LoVo (cell line): ENCODE measurements at regions not wholly inside any gene's neighbourhood (a gene's known extent, or its start where the extent isn't known, plus 50 kb on each side); places are given as distances from the start of the nearest gene placed in this dataset.
"Not testable (repeated sequence)": the region's sequence is repeated elsewhere in the genome, so short reads cannot be mapped to it uniquely, and the experiment has no call there.

ENCODE experiments used
- DNase-seq: peaks from one replicate; pipeline ENCODE4 v3.0.0-alpha.2; 2016; ENCODE audit warnings: low spot score

DNA sequence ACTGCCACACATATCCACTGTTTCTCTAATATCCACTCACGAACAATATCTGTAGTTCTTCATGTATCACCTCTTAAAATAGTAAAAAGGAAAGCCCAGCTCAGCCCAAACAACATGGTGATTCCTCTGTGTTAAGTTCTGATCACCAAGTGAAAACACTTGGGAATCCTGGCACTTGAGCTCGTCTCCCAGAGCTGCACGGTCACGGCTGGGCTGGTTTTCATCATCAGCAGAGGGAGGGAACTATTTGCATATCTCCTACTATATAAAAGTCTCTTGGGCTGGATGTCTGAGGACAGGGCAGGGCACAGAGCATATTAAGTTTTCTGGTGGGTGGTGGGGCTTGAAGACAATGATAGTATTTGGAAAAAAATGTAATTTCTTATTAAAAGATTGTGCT is 870.6 kb downstream of the TMEM121 start:
- no peak for DNase-seq

DNA sequence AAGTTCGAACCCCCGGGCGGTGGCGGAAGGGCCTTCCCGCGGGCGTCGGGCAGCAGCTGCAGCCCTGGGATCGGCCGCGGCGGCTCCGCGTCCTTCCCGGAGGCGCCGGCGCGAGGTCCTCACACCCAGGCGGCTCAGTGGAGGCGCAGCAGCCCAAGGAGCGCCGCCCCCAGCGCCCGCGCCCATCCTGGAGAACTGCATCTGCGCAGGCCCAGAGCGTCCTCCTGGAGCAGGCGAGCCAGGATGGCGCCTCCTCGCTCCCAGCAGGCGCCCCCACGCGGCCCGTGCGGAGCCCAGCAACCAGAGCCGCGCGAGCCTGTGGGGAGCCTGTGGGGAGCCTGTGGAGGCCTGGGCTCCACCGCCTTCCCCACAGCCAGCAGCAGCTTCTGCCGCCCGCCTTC is 872.5 kb downstream of the TMEM121 start:
- not testable (repeated sequence) for DNase-seq

DNA sequence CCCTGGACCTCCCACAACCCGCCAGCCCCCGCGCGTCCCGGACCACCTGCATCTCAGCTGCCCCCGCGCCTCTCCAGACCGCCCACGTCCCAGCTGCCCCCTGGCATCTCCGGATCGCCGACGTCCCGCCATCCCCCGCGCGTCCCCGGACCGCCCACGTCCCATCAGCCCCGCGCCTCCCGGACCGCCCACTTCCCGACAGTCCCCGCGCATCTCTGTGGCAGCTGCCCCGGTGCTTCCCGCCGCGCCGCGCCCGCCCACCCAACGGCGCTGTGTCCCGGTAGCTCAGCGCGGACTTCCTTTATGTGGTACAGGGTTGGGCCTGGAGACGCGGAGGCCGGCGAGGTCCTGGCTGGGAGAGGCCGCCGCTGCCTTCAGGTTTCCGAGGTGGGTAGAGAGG is 874.9 kb downstream of the TMEM121 start:
- DNase-seq, result not testable (repeated sequence)

DNA sequence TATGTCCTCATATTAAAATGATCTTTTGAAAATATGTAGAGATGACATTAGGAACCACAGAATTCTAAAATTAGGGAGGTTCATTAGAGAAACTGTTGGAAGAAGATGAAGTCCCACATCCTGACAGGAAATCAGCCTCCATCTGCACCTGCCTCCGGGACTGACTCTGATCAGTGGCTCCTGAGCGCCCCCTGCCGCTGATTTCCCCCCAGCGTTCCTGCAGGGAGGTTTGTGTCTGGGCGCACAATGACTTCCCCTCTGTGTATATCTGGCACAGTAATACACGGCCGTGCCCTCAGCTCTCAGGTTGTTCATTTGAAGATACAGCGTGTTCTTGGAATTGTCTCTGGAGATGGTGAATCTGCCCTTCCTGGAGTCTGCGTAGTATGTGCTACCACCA is 883.8 kb downstream of the TMEM121 start:
- DNase-seq, result not testable (repeated sequence)

DNA sequence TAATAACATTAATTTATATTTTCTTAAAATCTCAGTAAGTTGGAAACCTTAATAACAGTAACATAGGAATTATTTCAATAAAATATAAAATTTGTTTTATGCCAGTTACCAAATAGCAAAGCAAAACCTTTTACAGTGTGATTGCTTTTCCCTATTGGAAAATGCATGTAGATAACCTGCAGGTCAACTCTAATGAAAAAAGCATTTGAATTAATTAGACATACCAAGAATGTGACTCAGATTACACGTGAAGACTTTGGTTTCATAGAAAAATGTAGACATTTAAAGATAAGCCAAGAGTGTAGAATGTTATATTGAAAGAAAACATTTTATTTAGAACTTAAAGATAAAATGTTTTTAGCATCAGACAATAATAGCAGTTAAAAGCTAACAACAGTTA is 888.1 kb downstream of the TMEM121 start:
- no peak for DNase-seq

DNA sequence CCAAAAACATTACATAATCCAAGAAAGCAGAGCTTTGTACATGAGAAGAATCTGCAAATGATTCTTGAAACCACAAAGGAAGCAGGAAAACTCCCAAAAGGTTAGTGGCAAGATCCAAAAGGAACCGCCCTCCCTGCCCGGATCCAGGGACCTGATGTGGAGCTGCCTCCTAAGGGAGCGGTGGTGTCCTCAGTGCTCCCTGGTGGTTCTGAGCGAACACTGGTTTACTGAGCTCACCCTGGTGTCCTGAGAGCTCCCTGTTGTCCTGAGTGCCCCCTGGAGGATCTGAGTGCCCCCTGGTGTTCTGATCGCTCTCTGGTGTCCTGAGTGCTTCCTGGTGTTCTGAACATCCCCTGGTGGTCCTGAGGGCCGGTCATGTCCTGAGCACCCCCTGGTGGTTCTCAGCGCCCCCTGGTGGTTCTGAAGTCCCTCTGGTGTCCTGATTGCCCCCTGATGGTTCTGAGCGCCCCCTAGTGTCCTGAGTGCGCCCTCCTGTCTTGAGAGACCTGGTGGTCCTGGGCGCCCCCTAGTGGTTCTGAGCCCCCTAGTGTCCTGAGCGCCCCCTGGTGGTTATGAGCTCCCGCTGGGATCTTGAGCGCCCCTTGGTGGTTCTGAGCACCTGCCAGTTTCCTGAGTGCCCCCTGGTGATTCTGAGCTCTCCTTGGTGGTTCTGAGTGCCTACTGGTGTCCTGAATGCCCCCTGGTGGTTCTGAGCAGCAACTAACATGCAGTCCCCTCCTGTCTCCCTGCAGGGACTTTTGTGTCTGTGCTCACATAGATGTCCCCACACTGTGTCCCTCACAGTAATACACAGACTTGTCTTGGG is 891.1 kb downstream of the TMEM121 start:
- no peak for DNase-seq

DNA sequence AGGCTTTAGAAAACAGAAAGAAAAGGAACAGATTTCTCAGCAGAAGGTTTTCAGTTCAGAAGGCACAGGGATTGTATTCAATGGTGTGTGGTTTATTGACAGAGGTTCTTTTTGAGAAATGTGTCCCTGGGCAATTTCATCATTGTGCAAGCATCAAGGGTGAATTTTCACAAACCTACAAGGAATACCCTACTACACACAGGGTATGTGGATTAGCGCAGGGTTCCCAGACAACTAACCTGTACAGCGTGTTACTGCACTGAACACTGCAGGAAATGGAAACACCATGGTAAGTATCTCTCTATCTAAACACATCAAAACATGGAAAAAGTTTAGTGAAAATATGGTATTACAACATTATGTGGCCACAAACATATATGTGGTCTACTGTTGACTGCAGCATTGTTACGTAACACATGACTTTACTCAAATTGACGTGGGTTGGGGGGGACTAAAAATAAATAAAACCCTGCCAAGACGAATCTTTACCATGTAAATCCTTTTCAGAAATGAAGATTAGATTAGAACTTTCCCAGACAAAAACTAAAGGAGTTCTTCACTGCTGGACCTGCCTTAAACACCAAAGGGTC is 893.1 kb downstream of the TMEM121 start:
- no peak for DNase-seq

DNA sequence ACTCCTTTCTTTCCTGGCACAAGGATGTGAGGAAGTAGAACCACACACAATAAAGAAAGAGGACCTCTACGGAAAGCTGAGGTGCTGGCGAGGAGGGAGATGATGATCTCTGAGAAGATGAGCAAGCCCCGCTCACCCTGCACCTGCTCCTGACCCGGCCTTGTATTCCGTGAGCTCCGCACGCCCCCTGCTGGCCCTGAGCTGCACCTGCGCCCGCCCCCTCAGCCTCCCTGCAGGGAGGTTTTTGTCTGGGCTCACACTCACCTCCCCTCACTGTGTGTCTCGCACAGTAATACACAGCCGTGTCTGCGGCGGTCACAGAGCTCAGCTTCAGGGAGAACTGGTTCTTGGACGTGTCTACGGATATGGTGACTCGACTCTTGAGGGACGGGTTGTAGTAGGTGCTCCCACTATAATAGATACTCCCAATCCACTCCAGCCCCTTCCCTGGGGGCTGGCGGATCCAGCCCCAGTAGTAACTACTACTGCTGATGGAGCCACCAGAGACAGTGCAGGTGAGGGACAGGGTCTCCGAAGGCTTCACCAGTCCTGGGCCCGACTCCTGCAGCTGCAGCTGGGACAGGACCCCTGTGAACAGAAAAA is 895.1 kb downstream of the TMEM121 start:
- DNase-seq, result peak; percentile 57

DNA sequence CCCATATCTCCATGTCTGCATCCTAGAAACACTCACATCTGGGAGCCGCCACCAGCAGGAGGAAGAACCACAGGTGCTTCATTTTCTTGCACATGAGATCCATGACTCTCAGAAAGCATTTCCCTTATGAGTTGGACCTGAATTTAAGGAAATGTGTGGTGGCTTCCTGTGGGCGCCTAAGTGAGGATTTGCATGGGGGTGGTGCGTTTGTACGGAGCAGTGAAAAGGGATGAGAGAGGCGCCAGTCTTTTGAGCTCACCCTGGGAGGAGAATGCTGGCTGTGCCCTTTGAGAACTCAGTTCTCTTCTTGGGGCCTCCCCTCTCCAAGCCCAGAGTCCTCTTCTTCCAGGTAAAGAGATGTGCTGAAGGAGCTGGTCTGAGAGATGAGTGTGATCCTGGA is 895.7 kb downstream of the TMEM121 start:
- DNase-seq, result no peak

DNA sequence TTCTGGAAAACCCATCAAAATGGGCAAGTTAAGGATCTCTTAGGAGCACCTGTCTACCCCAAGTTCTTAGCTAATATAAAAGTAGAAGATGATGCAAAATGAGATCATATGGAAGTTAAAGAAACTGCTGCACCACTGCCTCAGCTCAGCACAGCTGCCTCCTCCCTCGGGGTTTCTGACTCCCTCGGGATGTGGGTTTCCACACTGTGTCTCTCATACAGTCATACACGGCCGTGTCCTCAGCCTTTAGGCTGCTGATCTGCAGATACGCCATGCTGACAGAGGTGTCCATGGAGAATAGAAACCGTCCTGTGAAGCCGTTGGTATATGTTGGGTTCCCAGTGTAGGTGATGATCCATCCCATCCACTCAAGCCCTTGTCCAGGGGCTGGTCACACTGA is 898.8 kb downstream of the TMEM121 start:
- DNase-seq, result not testable (repeated sequence)

DNA sequence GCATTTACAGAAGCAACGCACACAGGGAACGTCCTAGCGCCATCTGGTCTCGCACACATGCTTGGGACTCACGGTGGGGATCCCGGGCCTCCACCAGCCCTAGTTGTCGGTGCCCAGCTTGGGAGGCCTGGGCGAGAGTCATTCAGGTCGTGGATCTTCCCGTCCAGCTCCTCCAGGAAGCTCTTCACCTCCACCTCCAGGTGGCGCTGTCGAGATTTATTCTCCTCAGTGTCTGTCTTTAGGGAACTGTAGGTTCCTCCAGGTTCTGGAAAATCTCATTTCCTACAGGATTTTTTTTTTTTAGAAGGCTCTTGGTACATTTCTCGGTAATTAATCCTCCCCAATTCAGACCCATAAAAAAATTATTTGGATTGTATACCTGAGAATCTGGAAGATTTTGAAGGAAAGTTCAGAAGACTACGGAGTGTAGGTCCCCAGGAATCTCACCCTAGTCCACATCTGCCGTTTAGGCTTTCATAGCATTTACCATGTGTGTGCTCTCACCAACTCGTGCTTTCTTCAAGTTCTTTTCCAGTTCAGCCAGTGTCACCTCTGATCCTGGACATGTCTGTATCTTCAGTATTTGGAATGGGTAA is 910.0 kb downstream of the TMEM121 start:
- peak; percentile 56 for DNase-seq

DNA sequence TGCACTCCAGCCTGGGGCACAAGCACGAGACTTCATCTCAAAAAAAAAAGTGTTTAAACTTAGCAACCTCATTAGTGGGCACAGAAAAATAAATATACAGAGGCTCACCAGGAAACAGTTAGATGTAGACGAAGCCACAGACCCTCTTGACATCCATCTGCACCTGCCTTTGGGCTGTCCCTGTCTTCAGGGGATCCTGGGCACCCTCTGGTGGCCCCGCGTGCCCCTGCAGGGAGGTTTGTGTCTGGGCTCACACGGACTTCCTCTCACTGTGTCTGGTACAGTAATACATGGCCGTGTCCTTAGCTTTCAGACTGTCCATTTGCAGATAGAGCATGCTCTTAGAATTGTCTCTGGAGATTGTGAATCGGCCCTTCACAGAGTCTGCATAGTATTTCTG is 916.5 kb downstream of the TMEM121 start:
- DNase-seq, result peak; percentile 5

DNA sequence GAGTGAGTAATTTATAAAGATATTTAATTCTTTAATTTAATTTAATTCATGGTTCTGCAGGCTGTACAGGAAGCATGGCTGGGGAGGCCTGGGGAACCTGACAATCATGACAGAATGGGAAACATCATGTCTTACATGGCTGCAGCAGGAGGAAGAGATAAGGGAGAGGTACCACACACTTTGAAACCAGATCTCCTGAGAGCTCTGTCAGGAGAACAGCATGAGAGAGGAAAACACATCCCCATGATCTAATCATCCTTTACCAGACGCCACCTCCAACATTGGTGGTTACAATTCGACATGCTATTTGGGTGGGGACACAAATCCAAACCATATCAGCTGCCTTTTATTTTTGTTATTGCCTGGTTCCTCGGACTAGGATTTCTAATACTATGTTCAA is 928.6 kb downstream of the TMEM121 start:
- DNase-seq, result no peak

DNA sequence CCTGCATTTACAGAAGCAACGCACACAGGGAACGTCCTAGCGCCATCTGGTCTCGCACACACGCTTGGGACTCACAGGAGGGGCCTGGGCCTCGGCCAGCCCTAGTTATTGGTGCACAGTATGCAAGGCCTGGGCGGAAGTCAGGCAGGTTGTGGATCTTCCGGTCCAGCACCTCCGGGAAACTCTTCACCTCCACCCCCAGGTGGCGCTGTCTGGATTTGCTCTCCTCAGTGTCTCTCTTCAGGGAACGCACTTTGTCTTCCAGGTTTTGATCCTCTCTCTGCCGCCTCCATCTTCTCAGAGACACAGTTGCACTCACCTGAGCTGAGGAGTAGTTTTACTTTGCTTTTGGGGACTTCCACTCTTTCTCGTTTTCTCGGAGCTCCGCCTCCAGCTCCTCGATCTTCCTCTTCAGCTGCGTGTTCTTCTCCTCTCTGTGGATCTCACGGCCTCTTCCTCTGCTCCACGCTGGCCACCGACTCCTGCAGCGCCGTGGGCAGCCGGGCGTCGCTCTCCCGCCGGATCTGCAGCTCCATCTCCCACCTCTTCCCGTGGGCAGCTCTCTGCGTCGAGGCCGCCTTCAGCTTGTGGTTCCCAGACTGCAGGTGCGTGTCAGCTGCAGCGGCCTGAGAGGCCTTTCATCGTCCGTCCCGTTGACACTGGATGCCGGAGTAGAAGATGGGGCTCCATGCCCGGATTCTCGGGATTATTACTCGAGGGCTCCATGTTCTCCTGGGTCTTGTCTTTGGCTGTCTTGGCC is 933.8 kb downstream of the TMEM121 start:
- DNase-seq, result peak; percentile 27

DNA sequence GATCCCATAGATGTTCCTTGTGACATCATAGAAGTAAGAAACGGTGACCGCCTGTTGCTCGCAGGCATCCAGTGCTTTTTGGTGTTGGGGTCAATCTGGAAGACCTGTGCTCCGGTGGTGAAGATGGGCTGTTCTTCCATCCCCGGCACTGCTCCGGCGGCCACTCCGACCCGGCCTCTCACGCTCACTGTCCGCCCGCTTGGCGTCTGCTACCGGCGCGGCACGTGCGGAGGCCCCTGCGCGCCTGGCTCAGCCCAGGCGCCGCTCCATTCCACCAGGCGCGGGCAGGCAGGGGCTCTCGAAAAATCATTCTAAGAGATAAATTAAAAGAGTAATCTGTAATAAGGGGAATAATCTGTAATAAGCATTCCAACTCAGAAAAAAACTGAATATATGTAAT is 934.5 kb downstream of the TMEM121 start:
- no peak for DNase-seq

DNA sequence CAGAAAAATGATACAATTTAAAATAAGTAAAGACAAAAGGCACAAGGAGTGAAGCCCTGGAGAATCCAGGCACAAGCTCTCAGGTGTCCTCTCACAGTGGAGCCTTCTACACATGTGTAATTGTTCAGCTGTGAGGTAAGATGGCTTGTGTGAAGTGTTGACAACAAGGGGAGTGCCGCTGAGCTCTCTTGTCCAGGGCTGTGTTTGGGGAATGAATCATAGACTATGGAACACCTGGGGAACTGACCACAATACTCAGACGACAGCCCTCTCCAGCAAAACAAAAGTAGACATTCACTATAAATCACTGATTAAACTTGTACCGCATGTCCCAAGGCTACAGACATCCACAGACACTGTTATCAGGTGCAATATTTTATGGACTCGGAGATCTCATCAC is 940.1 kb downstream of the TMEM121 start:
- peak; percentile 3 for DNase-seq

DNA sequence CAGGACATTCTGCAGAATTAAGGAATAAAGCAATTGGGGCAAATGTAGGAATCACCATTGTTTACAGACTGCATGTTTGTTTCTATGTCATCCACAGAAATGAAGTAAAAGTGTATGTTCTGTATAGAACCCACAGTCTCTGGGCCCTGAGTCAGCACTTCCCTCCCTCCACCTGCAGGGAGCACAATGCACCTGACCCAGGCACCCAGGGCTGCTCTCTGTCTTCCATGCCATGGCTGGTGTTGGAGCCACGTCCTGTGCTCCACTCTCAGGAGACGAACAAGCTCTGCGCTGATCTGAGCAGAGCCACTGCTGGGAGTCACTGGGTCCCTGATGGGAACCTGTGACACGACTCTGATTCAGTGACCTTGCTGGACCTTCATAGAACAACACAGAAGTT is 942.5 kb downstream of the TMEM121 start:
- DNase-seq, result not testable (repeated sequence)

DNA sequence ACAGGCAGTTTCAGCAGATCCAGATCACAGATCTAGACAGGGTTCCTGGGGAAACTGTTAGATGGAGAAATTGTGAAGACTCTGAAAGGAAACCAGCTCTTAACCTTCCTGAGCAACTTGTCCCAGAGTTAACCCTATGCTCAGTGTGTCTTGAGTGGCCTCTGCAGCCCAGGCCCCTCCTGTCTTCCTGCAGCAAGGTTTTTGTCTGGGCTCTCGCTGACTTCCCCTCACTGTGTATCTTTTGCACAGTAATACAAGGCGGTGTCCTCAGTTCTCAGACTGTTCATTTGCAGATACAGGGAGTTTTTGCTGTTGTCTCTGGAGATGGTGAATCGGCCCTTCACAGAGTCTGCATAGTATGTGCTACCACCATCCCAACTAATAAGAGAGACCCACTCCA is 943.6 kb downstream of the TMEM121 start:
- not testable (repeated sequence) for DNase-seq

DNA sequence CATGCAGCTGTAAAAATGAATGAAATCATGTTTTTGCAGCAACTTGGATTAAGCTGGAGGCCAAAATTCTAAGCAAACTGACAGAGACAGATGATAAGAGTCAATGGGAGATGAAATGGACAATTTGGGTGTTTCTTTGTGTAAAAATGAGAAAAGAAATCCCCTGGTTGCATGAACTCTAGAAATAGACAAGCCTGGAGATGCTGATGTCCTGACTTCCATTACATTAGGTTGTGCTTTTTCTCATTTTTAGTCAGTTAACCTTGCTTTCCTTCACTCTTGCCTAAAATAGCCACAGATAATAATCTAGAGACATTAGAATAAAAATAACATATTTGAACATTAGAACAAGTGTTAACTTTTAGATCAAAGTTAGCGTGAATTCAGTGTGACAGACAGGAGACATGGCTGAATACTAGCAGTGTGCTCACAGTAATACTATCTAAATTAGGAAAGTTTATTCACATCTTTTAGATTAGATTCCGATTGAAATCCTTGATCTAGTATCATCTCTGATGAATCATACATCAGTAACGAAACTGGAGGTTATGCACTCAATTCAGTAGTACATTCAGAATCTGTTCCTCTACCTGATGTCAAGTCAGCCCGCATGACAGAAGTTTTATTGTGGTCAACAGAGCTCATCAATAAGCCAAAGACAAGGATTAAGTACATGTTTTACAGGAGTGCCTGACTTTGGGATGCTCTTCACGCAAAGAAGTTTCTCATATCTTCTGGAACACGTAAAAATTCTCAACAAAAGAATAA is 948.1 kb downstream of the TMEM121 start:
- DNase-seq, result not testable (repeated sequence)

DNA sequence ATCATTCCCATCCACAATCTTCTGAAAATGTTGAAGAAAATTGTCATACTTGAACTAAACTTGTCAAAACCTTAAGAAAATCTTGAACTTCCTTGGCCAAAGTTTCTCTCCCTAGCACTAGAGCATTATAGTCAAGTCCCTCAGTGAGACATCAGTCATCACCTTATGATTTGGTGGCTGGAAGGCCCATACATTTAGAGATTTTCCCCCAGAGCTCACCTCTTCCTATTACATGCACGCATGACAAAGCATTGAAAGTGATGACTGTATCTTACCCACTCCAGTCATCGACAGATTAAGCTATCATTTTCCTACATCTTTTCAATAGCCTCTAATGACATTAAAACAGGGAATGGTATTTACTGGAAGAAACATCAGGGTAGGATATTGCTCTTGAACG is 948.8 kb downstream of the TMEM121 start:
- not testable (repeated sequence) for DNase-seq

DNA sequence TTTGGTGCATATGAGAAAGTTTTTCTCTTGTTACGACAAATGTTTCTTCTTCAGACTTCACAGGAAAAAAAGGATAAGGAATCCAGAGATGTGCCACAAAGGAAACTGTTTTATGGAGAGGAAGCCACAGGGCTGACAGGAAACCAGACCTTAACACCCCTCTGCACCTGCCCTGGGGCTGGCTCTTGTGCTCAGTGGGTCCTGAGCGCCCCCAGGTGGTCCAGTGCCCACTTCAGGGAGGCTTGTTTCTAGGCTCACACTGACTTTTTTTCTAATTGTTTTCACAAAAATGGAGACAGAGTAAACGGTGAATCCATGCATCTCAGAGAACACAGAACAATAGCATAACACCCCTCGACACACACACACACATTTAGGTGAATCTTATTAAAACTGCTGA is 951.2 kb downstream of the TMEM121 start:
- DNase-seq, result not testable (repeated sequence)
